ENCODE measurements at regions not wholly inside any gene's neighbourhood (a gene's known extent, or its start where the extent isn't known, plus 50 kb on each side); places are given as distances from the start of the nearest gene placed in this dataset.

- CTCF ChIA-PET, result no interaction called here
- BruUV-seq (replicated peaks), result no TSS peak
These were observed 112.0 kb downstream of the TMX1 start for GRCh38 chr14:51351997-51352396.

More at GRCh38 chr14:51351997-51352396, 112.0 kb downstream of the TMX1 start:
- RAD21 ChIA-PET (ENCODE audit: low non-redundant PET in 1 of 2, low total read pairs in 2 of 2, uncharacterized antibody in 2 of 2, unreplicated experiment in 2 of 2), result no interaction called here
- POLR2A ChIA-PET, result no interaction called here
- H3K36me3 ChIP-seq (ENCODE audit: control insufficient read depth in 1 of 2, insufficient read depth in 2 of 2, low read length in 2 of 2), result peaks cover 5 to 7% of the 10 kb centered on the region in 2 experiments; a peak in 2 of 4 replicates
- H4K20me1 ChIP-seq (ENCODE audit: insufficient read depth), result no peaks in the 10 kb centered on the region
- ATAC-seq (no peak), DNase-seq (ENCODE audit: low read depth, low spot score) (no peak)
- H3K27ac ChIP-seq (ENCODE audit: low read depth, low read length), result no peak overlapping the region
- intact Hi-C loops (cut with micrococcal nuclease), result no loop called here
- no peak overlapping the region for H2AFZ ChIP-seq (ENCODE audit: low read depth, low read length, poor library complexity, severe bottlenecking)
- no peaks in the 10 kb centered on the region for H3K9me2 ChIP-seq (ENCODE audit: insufficient read depth)
- H3K4me1 ChIP-seq (ENCODE audit: control insufficient read depth in 1 of 2, insufficient read depth in 2 of 2, low read length in 2 of 2), result no peaks in the 10 kb centered on the region
- no peaks in the 10 kb centered on the region for H3K27me3 ChIP-seq (ENCODE audit: insufficient read depth, low read length)
- H3K79me2 ChIP-seq (ENCODE audit: insufficient read depth, low read length), result no peaks in the 10 kb centered on the region
- H3K9me3 ChIP-seq (ENCODE audit: control insufficient read depth in 1 of 2, insufficient read depth in 1 of 2, low read depth in 1 of 2, low read length in 2 of 2), result no peaks in the 10 kb centered on the region
- no peak overlapping the region for H3K4me3 ChIP-seq (replicated peaks in 1 of 2; ENCODE audit: low read depth in 1 of 2, low read length in 2 of 2)
- no peak overlapping the region for H3K4me2 ChIP-seq (ENCODE audit: low read length)
- no peak for TF ChIP-seq ZBTB33 (IDR thresholded peaks at IDR 0.05; ENCODE audit: extremely low read depth, insufficient replicate concordance, low read length)
- TF ChIP-seq POLR2AphosphoS5 (IDR thresholded peaks at IDR 0.05; ENCODE audit: low read depth, low read length), result no peak
- TF ChIP-seq MAX (IDR thresholded peaks at IDR 0.05), result no peak
- TF ChIP-seq FOSL1 (IDR thresholded peaks at IDR 0.05; ENCODE audit: low read depth), result no peak
- TF ChIP-seq EZH2phosphoT487 (IDR thresholded peaks at IDR 0.05; ENCODE audit: borderline replicate concordance), result no peak
- no peak for TF ChIP-seq SIN3A (IDR thresholded peaks at IDR 0.05; ENCODE audit: low read depth)
- TF ChIP-seq YY1 (IDR thresholded peaks at IDR 0.05; ENCODE audit: extremely low read depth, insufficient replicate concordance, low read depth, low read length), result no peak
- TF ChIP-seq SRF (IDR thresholded peaks at IDR 0.05; ENCODE audit: low read depth), result no peak
- TF ChIP-seq SP1 (IDR thresholded peaks at IDR 0.05; ENCODE audit: low read depth), result no peak
- no peak for TF ChIP-seq ATF3 (IDR thresholded peaks at IDR 0.05)
- TF ChIP-seq RAD21 (IDR thresholded peaks at IDR 0.05; ENCODE audit: low read depth), result no peak
- TF ChIP-seq EZH2 (IDR thresholded peaks at IDR 0.05), result no peak
- H3K9ac ChIP-seq (ENCODE audit: low read length), result no peak overlapping the region
